Activated T-helper 2 cell treated with anti-CD3 and anti-CD28 coated beads, Interferon-gamma antibody, Interleukin-2, Interleukin-4, amounts not matched to agents 10 μg/mL and 5 μg/mL and 100 μg/mL, durations not matched to agents 14 hours and 24 hours and 36 hours (primary cell): ENCODE measurements at regions not wholly inside any gene's neighbourhood (a gene's known extent, or its start where the extent isn't known, plus 50 kb on each side); places are given as distances from the start of the nearest gene placed in this dataset.
"Not testable (repeated sequence)": the region's sequence is repeated elsewhere in the genome, so short reads cannot be mapped to it uniquely, and the experiment has no call there.

Experiments
- DNase-seq: peaks from one replicate; pipeline ENCODE4 v3.0.0; 2021; ENCODE audit warnings: low spot score
- H3K27ac Mint-ChIP-seq: one replicate; pipeline ENCODE4 v1.8.0; 2021; ENCODE audit warnings: mixed read lengths
- H3K27me3 Mint-ChIP-seq: one replicate; pipeline ENCODE4 v1.8.0; 2021; ENCODE audit warnings: low read depth, mixed read lengths
- H3K36me3 Mint-ChIP-seq: one replicate; pipeline ENCODE4 v1.8.0; 2021; ENCODE audit warnings: low read depth, mixed read lengths
- H3K4me1 Mint-ChIP-seq: one replicate; pipeline ENCODE4 v1.8.0; 2021; ENCODE audit warnings: low read depth, mixed read lengths
- H3K4me3 Mint-ChIP-seq: one replicate; pipeline ENCODE4 v1.8.0; 2021; ENCODE audit warnings: low read depth, mild to moderate bottlenecking, moderate library complexity, mixed read lengths
- H3K9me3 Mint-ChIP-seq: one replicate; pipeline ENCODE4 v1.8.0; 2021; ENCODE audit warnings: mixed read lengths
- intact Hi-C: fragments of 100-400 bp; cut with micrococcal nuclease; formaldehyde crosslinking; loops from one replicate; pipeline ENCODE4 v1.15.1; 2023

- Mint-ChIP-seq H3K36me3 (no peaks in the 10 kb centered on the region), H3K27ac (no peak overlapping the region), H3K4me3 (no peak overlapping the region), H3K9me3 (no peaks in the 10 kb centered on the region), H3K4me1 (peaks cover 1% of the 10 kb centered on the region), H3K27me3 (peaks cover 14% of the 10 kb centered on the region)
- DNase-seq = no peak
- intact Hi-C loops = no loop called here
Observed at GRCh38 chr1:38775175-38775845, 84.3 kb downstream of the RRAGC start.

GRCh38 chr1:38773483-38773882, 86.1 kb downstream of the RRAGC start:
- intact Hi-C loops = no loop called here
- Mint-ChIP-seq H3K27ac (no peak overlapping the region), H3K27me3 (peaks cover 10% of the 10 kb centered on the region), H3K9me3 (no peaks in the 10 kb centered on the region), H3K36me3 (no peaks in the 10 kb centered on the region), H3K4me3 (no peak overlapping the region), H3K4me1 (peaks cover 1% of the 10 kb centered on the region)
- no peak for DNase-seq

GRCh38 chr1:38772953-38773352, 86.6 kb downstream of the RRAGC start:
- no peaks in the 10 kb centered on the region for H3K9me3 Mint-ChIP-seq
- H3K27me3 Mint-ChIP-seq = peaks cover 13% of the 10 kb centered on the region

DNA sequence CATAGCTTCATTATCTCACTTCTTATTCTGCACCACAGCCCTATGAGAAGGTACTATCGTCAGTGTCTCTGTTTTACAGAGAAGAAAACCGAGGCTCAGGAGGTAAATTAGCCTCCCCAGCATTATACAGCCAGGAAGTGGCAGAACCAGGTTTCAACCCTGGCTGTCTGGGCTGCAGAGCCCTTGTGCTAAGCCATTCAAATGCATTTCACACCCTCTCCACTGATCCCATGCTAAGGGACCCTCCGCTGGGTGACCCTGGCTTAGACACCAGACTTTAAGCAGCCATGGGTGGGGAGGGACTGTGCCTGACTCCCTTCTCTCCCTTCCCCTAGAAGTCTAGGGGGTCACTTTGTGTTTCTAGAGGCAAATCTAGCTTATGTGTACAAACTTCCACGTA, 87.5 kb downstream of the RRAGC start:
- Mint-ChIP-seq H3K36me3 (no peaks in the 10 kb centered on the region), H3K27ac (no peak overlapping the region), H3K27me3 (peaks cover 16% of the 10 kb centered on the region), H3K4me3 (no peak overlapping the region), H3K9me3 (no peaks in the 10 kb centered on the region), H3K4me1 (no peaks in the 10 kb centered on the region)
- intact Hi-C loops = no loop called here
- no peak for DNase-seq

More at GRCh38 chr1:38772953-38773352, 86.6 kb downstream of the RRAGC start:
- intact Hi-C loops = no loop called here
- peaks cover 1% of the 10 kb centered on the region for H3K4me1 Mint-ChIP-seq
- no peaks in the 10 kb centered on the region for H3K36me3 Mint-ChIP-seq
- H3K27ac Mint-ChIP-seq = no peak overlapping the region
- H3K4me3 Mint-ChIP-seq = no peak overlapping the region
- no peak for DNase-seq

GRCh38 chr1:38770516-38771173, 88.9 kb downstream of the RRAGC start:
- H3K36me3 Mint-ChIP-seq, H3K4me3 Mint-ChIP-seq, DNase-seq, H3K9me3 Mint-ChIP-seq, intact Hi-C loops, H3K27ac Mint-ChIP-seq, H3K4me1 Mint-ChIP-seq: not testable (repeated sequence)
- peaks cover 20% of the 10 kb centered on the region for H3K27me3 Mint-ChIP-seq

GRCh38 chr1:38766125-38766524, 93.4 kb downstream of the RRAGC start:
- Mint-ChIP-seq H3K27me3 (peaks cover 21% of the 10 kb centered on the region), H3K36me3 (no peaks in the 10 kb centered on the region), H3K27ac (no peak overlapping the region), H3K4me1 (no peaks in the 10 kb centered on the region), H3K4me3 (no peak overlapping the region), H3K9me3 (no peaks in the 10 kb centered on the region)
- DNase-seq = no peak
- intact Hi-C loops = no loop called here

GRCh38 chr1:38763121-38763520, 96.5 kb downstream of the RRAGC start:
- H3K27me3 Mint-ChIP-seq = peaks cover 17% of the 10 kb centered on the region
- H3K9me3 Mint-ChIP-seq = no peaks in the 10 kb centered on the region
- H3K36me3 Mint-ChIP-seq = no peaks in the 10 kb centered on the region
- no peak overlapping the region for H3K27ac Mint-ChIP-seq
- H3K4me1 Mint-ChIP-seq = no peaks in the 10 kb centered on the region
- no peak for DNase-seq
- H3K4me3 Mint-ChIP-seq = no peak overlapping the region
- intact Hi-C loops = no loop called here

- H3K4me1 Mint-ChIP-seq = no peaks in the 10 kb centered on the region
- no peaks in the 10 kb centered on the region for H3K36me3 Mint-ChIP-seq
- intact Hi-C loops = no loop called here
- peaks cover 9% of the 10 kb centered on the region for H3K27me3 Mint-ChIP-seq
- H3K4me3 Mint-ChIP-seq = no peak overlapping the region
- no peak overlapping the region for H3K27ac Mint-ChIP-seq
- DNase-seq = no peak
- H3K9me3 Mint-ChIP-seq = no peaks in the 10 kb centered on the region
Observed at GRCh38 chr1:38760562-38760961, 99.0 kb downstream of the RRAGC start.

DNA sequence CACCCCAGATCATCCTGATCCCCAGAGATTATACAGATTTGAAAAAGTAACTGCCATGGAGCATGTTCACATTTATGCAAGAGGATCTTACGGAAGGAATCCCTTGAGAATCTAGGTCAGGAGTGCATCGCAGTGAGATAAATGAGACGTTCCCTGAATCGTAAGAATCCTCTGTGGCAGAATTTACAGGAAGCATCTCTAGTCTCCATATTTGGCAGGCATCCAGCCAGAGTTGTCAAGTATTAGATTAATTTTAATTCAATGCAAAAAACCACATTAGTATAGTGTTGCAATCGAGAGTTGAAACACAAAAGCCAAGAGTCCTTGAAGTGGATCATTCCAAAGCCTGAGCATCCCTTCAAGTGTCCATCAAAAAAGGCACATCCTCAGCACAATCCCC, 100.8 kb downstream of the RRAGC start:
- Mint-ChIP-seq H3K27me3 (peaks cover 6% of the 10 kb centered on the region), H3K36me3 (no peaks in the 10 kb centered on the region), H3K4me1 (no peaks in the 10 kb centered on the region), H3K4me3 (no peak overlapping the region), H3K9me3 (no peaks in the 10 kb centered on the region), H3K27ac (no peak overlapping the region)
- no peak for DNase-seq
- intact Hi-C loops = no loop called here

GRCh38 chr1:38746941-38747600, 112.5 kb downstream of the RRAGC start:
- Mint-ChIP-seq H3K4me1 (peaks cover 6% of the 10 kb centered on the region), H3K36me3 (no peaks in the 10 kb centered on the region), H3K27me3 (peaks cover 4% of the 10 kb centered on the region), H3K4me3 (no peak overlapping the region), H3K9me3 (no peaks in the 10 kb centered on the region), H3K27ac (no peak overlapping the region)
- no peak for DNase-seq
- intact Hi-C loops = no loop called here

- H3K9me3 Mint-ChIP-seq = no peaks in the 10 kb centered on the region
- no peak overlapping the region for H3K27ac Mint-ChIP-seq
- DNase-seq = no peak
- H3K4me1 Mint-ChIP-seq = peaks cover 6% of the 10 kb centered on the region
- intact Hi-C loops = no loop called here
- no peaks in the 10 kb centered on the region for H3K36me3 Mint-ChIP-seq
- H3K27me3 Mint-ChIP-seq = peaks cover 3% of the 10 kb centered on the region
- H3K4me3 Mint-ChIP-seq = no peak overlapping the region
Observed at GRCh38 chr1:38746402-38746935, 113.1 kb downstream of the RRAGC start.

GRCh38 chr1:38745476-38746401, 113.8 kb downstream of the RRAGC start:
- intact Hi-C loops = no loop called here
- no peak for DNase-seq
- Mint-ChIP-seq H3K4me3 (no peak overlapping the region), H3K4me1 (peaks cover 6% of the 10 kb centered on the region), H3K27ac (peak overlapping the region; percentile 26), H3K27me3 (peaks cover 3% of the 10 kb centered on the region), H3K36me3 (no peaks in the 10 kb centered on the region), H3K9me3 (no peaks in the 10 kb centered on the region)
